HEK293 (cell line): ENCODE measurements at regions not wholly inside any gene's neighbourhood (a gene's known extent, or its start where the extent isn't known, plus 50 kb on each side); places are given as distances from the start of the nearest gene placed in this dataset.

Experiments
- CTCF ChIA-PET: fragments of 350-600 bp; formaldehyde crosslinking; extraction: SDS; loops from one replicate; lab custom pipeline; 2021; ENCODE audit warnings: antibody characterized with exemption; lab: Yijun Ruan, JAX
- POLR2A ChIA-PET: fragments of 300-600 bp; formaldehyde crosslinking; extraction: SDS; loops from one replicate; lab custom pipeline; 2020; ENCODE audit warnings: antibody characterized with exemption, inconsistent platforms; lab: Yijun Ruan, JAX
- H3K27ac ChIP-seq: fragments of 200-500 bp; sonication (Bioruptor generic); 2 replicates; pipeline ENCODE4 v1.5.1; 2014; ENCODE audit warnings: low read depth, low read length, control low read depth, inconsistent platforms; ENCODE audit errors: extremely low read depth
- H3K36me3 ChIP-seq, 2 experiments: fragments of 200-500 bp in 1 of 2; sonication (Bioruptor generic) in 1 of 2; 1 replicate in 1 of 2; 2 replicates in 1 of 2; pipeline ENCODE4 v1.5.1; 2014 to 2017; ENCODE audit warnings: inconsistent platforms in 2 of 2, low read length in 2 of 2; ENCODE audit not compliant: control insufficient read depth in 2 of 2, insufficient read depth in 1 of 2
- H3K4me1 ChIP-seq: fragments of 200-500 bp; sonication (Bioruptor generic); 2 replicates; pipeline ENCODE4 v1.5.1; 2014; ENCODE audit warnings: mild to moderate bottlenecking, low read length, inconsistent platforms; ENCODE audit not compliant: control insufficient read depth, insufficient read depth
- H3K4me3 ChIP-seq: 2 replicates; pipeline ENCODE4 v1.5.1; 2011; ENCODE audit warnings: low read depth, mild to moderate bottlenecking, control low read depth, low read length, moderate library complexity
- H3K9me3 ChIP-seq: fragments of 200-500 bp; sonication (Bioruptor generic); 2 replicates; pipeline ENCODE4 v1.5.1; 2014; ENCODE audit warnings: low read depth, low read length, inconsistent platforms; ENCODE audit not compliant: control insufficient read depth, insufficient read depth
- ATF2 ChIP-seq: fragments of 450-650 bp; formaldehyde crosslinking; IDR thresholded peaks from 2 replicates; pipeline ENCODE4 v1.5.1; 2016; ENCODE audit warnings: missing biosample characterization, missing genetic modification characterization, low read depth
- BCL11B ChIP-seq: fragments of 450-650 bp; formaldehyde crosslinking; IDR thresholded peaks from 2 replicates; pipeline ENCODE4 v1.5.1; 2016; ENCODE audit warnings: low read depth, missing biosample characterization, missing genetic modification characterization
- INSM2 ChIP-seq: fragments of 450-650 bp; formaldehyde crosslinking; IDR thresholded peaks from 2 replicates; pipeline ENCODE4 v1.5.1; 2016; ENCODE audit warnings: missing biosample characterization, missing genetic modification characterization
- KLF7 ChIP-seq: fragments of 450-650 bp; formaldehyde crosslinking; IDR thresholded peaks from 2 replicates; pipeline ENCODE4 v1.5.1; 2016; ENCODE audit warnings: missing biosample characterization, missing genetic modification characterization, borderline replicate concordance
- ZFHX2 ChIP-seq: fragments of 450-650 bp; formaldehyde crosslinking; conservative IDR thresholded peaks from 2 replicates; pipeline ENCODE4 v1.5.1; 2016; ENCODE audit warnings: missing biosample characterization, missing genetic modification characterization
- ZNF10 ChIP-seq: fragments of 450-650 bp; formaldehyde crosslinking; IDR thresholded peaks from 2 replicates; pipeline ENCODE4 v1.5.1; 2017; ENCODE audit warnings: missing biosample characterization, missing genetic modification characterization
- ZNF239 ChIP-seq: fragments of 450-650 bp; formaldehyde crosslinking; IDR thresholded peaks from 2 replicates; pipeline ENCODE4 v1.5.1; 2016; ENCODE audit warnings: missing biosample characterization, missing genetic modification characterization
- ZNF362 ChIP-seq: fragments of 450-650 bp; formaldehyde crosslinking; IDR thresholded peaks from 2 replicates; pipeline ENCODE4 v1.5.1; 2016; ENCODE audit warnings: missing biosample characterization, missing genetic modification characterization
- ZNF37A ChIP-seq: fragments of 450-650 bp; IDR thresholded peaks from 2 replicates; pipeline ENCODE4 v1.5.1; 2018; ENCODE audit warnings: missing biosample characterization, missing genetic modification characterization
- ZNF404 ChIP-seq: fragments of 450-650 bp; formaldehyde crosslinking; IDR thresholded peaks from 2 replicates; pipeline ENCODE4 v1.5.1; 2017; ENCODE audit warnings: missing biosample characterization, missing genetic modification characterization
- ZNF645 ChIP-seq: fragments of 450-650 bp; formaldehyde crosslinking; IDR thresholded peaks from 2 replicates; pipeline ENCODE4; 2016; ENCODE audit warnings: missing biosample characterization, missing genetic modification characterization
- ZNF692 ChIP-seq: fragments of 450-650 bp; formaldehyde crosslinking; IDR thresholded peaks from 2 replicates; pipeline ENCODE4 v1.5.1; 2016; ENCODE audit warnings: missing biosample characterization, missing genetic modification characterization
- TF ChIP-seq, protein P1 (sequence below): fragments of 450-650 bp; formaldehyde crosslinking; IDR thresholded peaks from 2 replicates; pipeline ENCODE4 v1.5.1; 2016; ENCODE audit warnings: missing biosample characterization, missing genetic modification characterization
- TF ChIP-seq, protein P2 (sequence below): fragments of 450-650 bp; formaldehyde crosslinking; IDR thresholded peaks from 2 replicates; pipeline ENCODE4 v1.5.1; 2016; ENCODE audit warnings: missing biosample characterization, missing genetic modification characterization

GRCh38 chr6:97405818-97406409 is 122.9 kb upstream of the MMS22L start (continued):
- TF ChIP-seq BCL11B (tag by site-specific recombination) (no peak), ZNF645 (tag by site-specific recombination) (no peak)
- TF ChIP-seq, all 188 proteins: peak for 4

- Histone ChIP-seq H3K4me3 (no peak overlapping the region), H3K27ac (no peak overlapping the region), H3K9me3 (no peaks in the 10 kb centered on the region), H3K4me1 (no peaks in the 10 kb centered on the region), H3K36me3 (no peaks in the 10 kb centered on the region)
- TF ChIP-seq, protein P1, sequence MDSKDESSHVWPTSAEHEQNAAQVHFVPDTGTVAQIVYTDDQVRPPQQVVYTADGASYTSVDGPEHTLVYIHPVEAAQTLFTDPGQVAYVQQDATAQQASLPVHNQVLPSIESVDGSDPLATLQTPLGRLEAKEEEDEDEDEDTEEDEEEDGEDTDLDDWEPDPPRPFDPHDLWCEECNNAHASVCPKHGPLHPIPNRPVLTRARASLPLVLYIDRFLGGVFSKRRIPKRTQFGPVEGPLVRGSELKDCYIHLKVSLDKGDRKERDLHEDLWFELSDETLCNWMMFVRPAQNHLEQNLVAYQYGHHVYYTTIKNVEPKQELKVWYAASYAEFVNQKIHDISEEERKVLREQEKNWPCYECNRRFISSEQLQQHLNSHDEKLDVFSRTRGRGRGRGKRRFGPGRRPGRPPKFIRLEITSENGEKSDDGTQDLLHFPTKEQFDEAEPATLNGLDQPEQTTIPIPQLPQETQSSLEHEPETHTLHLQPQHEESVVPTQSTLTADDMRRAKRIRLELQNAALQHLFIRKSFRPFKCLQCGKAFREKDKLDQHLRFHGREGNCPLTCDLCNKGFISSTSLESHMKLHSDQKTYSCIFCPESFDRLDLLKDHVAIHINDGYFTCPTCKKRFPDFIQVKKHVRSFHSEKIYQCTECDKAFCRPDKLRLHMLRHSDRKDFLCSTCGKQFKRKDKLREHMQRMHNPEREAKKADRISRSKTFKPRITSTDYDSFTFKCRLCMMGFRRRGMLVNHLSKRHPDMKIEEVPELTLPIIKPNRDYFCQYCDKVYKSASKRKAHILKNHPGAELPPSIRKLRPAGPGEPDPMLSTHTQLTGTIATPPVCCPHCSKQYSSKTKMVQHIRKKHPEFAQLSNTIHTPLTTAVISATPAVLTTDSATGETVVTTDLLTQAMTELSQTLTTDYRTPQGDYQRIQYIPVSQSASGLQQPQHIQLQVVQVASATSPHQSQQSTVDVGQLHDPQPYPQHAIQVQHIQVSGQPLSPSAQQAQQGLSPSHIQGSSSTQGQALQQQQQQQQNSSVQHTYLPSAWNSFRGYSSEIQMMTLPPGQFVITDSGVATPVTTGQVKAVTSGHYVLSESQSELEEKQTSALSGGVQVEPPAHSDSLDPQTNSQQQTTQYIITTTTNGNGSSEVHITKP (tag by site-specific recombination) = no peak
- TF ChIP-seq, protein P2, sequence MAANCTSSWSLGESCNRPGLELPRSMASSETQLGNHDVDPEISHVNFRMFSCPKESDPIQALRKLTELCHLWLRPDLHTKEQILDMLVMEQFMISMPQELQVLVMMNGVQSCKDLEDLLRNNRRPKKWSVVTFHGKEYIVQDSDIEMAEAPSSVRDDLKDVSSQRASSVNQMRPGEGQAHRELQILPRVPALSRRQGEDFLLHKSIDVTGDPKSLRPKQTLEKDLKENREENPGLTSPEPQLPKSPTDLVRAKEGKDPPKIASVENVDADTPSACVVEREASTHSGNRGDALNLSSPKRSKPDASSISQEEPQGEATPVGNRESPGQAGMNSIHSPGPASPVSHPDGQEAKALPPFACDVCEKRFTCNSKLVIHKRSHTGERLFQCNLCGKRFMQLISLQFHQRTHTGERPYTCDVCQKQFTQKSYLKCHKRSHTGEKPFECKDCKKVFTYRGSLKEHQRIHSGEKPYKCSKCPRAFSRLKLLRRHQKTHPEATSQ (tag by site-specific recombination) = no peak
- TF ChIP-seq ZNF37A = no peak
- CTCF ChIA-PET = interaction anchor here (0.7 to 2.2 kb wide), 2 partner anchors 12 to 220 kb away, joined by 7 to 8 read pairs; no protein-coding TSS in a partner anchor
- POLR2A ChIA-PET = no interaction called here
Measured at GRCh38 chr6:97406633-97407032, 123.6 kb upstream of the MMS22L start.

DNA sequence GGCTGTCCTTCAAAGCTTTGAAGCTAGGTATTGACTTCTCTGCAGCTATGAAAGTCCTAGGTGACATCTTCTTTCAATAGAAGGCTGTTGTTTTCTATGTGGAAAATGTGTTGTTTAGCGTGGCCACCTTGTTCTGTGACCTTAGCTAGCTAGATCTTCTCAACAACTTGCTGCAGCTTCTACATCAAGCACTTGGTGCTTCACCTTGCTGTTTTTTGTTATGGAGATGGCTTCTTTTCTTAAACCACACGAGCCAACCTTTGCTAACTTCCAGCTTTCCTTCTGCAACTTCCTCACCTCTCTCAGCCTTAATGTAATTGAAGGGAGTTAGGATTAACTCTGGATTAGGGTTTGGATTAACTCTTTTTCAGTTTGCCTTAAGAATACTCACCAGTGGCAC is 128.6 kb upstream of the MMS22L start:
- Histone ChIP-seq H3K9me3 (no peaks in the 10 kb centered on the region), H3K36me3 (no peaks in the 10 kb centered on the region), H3K4me1 (no peaks in the 10 kb centered on the region), H3K4me3 (no peak overlapping the region), H3K27ac (no peak overlapping the region)
- ChIA-PET CTCF (interaction anchor here (0.5 to 0.8 kb wide), 3 partner anchors 17 to 225 kb away, joined by 3 to 4 read pairs (median 3); no protein-coding TSS in a partner anchor), POLR2A (interaction anchor here (0.6 kb wide), 1 partner anchor 342 kb away, joined by 3 read pairs; no protein-coding TSS in a partner anchor)
- TF ChIP-seq ZNF404 (tag by site-specific recombination) = no peak
- no peak for TF ChIP-seq ZFHX2
- no peak for TF ChIP-seq KLF7 (tag by site-specific recombination)
- no peak for TF ChIP-seq ZNF239 (tag by site-specific recombination)
- TF ChIP-seq INSM2 = no peak
- no peak for TF ChIP-seq ATF2 (tag by site-specific recombination)
- TF ChIP-seq ZNF362 (tag by site-specific recombination) = no peak
- no peak for TF ChIP-seq ZNF10 (tag by site-specific recombination)
- TF ChIP-seq ZNF692 = no peak
